Endothelial cell of umbilical vein (primary cell): ENCODE measurements at regions not wholly inside any gene's neighbourhood (a gene's known extent, or its start where the extent isn't known, plus 50 kb on each side); places are given as distances from the start of the nearest gene placed in this dataset.

Source experiments
- BruUV-seq: library from RNA; stranded (reverse); fragments of 400-500 nt; replicated peaks from 2 replicates; lab custom pipeline; 2021; lab: Mats Ljungman, UMichigan
- CTCF ChIA-PET: fragments of 300-600, 350-600 bp; sonication (Branson Sonifier 250); formaldehyde crosslinking; loops from one replicate; lab custom pipeline; 2021; ENCODE audit warnings: antibody characterized with exemption, inconsistent platforms; lab: Charles Lee
- POLR2A ChIA-PET: fragments of 300-600, 350-600 bp; sonication (Branson Sonifier 250); formaldehyde crosslinking; loops from one replicate; lab custom pipeline; 2021; ENCODE audit warnings: antibody characterized with exemption, inconsistent platforms; lab: Charles Lee
- DNase-seq: peaks from one replicate; pipeline ENCODE4 v3.0.0-alpha.2; 2011; ENCODE audit warnings: low read depth, low spot score
- FAIRE-seq: peaks from 2 replicates; lab custom pipeline; 2011; peaks lifted over from hg19 to GRCh38; lab: Jason Lieb, UNC
- H2AFZ ChIP-seq: 2 replicates; pipeline ENCODE4 v1.6.0; 2012; ENCODE audit warnings: low read depth, low read length, control low read depth, inconsistent platforms
- H3K27ac ChIP-seq: 2 replicates; pipeline ENCODE4 v1.5.1; 2011; ENCODE audit warnings: low read depth, mild to moderate bottlenecking, control low read depth, low read length, moderate library complexity; ENCODE audit not compliant: insufficient read depth
- H3K27me3 ChIP-seq, 2 experiments: 2 replicates each; pipeline versions ENCODE4 v1.6.0 to v1.6.1; 2011; ENCODE audit warnings: low read length in 2 of 2, mixed read lengths in 1 of 2; ENCODE audit not compliant: control insufficient read depth in 2 of 2, insufficient read depth in 2 of 2
- H3K36me3 ChIP-seq, 2 experiments: 2 replicates in 1 of 2; 3 replicates in 1 of 2; pipeline ENCODE4 v1.5.1; 2011; ENCODE audit warnings: low read length in 2 of 2, mild to moderate bottlenecking in 1 of 2, moderate library complexity in 1 of 2; ENCODE audit not compliant: control insufficient read depth in 2 of 2, insufficient read depth in 2 of 2; ENCODE audit errors: extremely low read depth in 1 of 2
- H3K4me1 ChIP-seq: 3 replicates; pipeline ENCODE4 v1.5.1; 2011; ENCODE audit warnings: mild to moderate bottlenecking, low read length; ENCODE audit not compliant: control insufficient read depth, insufficient read depth; ENCODE audit errors: extremely low read depth
- H3K4me2 ChIP-seq: 2 replicates; pipeline ENCODE4 v1.6.1; 2011; ENCODE audit warnings: low read length, control low read depth, mixed read lengths; ENCODE audit not compliant: insufficient read depth
- H3K4me3 ChIP-seq, 3 experiments: fragments of 200-600 bp in 1 of 3; sonication (generic), shearing (Covaris generic) in 1 of 3; replicated peaks in 1 of 3; 2 replicates each; pipeline ENCODE4 v1.5.1; 2011 to 2016; ENCODE audit warnings: control low read depth in 3 of 3, low read length in 3 of 3, mild to moderate bottlenecking in 2 of 3, inconsistent platforms in 1 of 3, low read depth in 1 of 3, moderate library complexity in 1 of 3; ENCODE audit not compliant: insufficient read depth in 1 of 3
- H3K79me2 ChIP-seq: 2 replicates; pipeline ENCODE4 v1.6.0; 2012; ENCODE audit warnings: low read length, inconsistent platforms; ENCODE audit not compliant: control insufficient read depth, insufficient read depth
- H3K9ac ChIP-seq: replicated peaks from 2 replicates; pipeline ENCODE3; 2011; ENCODE audit warnings: low read length, control low read depth; ENCODE audit not compliant: insufficient read depth; ENCODE audit errors: extremely low read depth
- H3K9me1 ChIP-seq: replicated peaks from 3 replicates; pipeline ENCODE4 v1.6.0; 2011; ENCODE audit warnings: mild to moderate bottlenecking, low read length; ENCODE audit not compliant: control insufficient read depth, insufficient read depth; ENCODE audit errors: extremely low read depth
- H3K9me3 ChIP-seq: replicated peaks from 2 replicates; pipeline ENCODE4 v1.5.1; 2012; ENCODE audit warnings: low read length, inconsistent platforms; ENCODE audit not compliant: control insufficient read depth, insufficient read depth
- H4K20me1 ChIP-seq: replicated peaks from 2 replicates; pipeline ENCODE3; 2011; ENCODE audit warnings: mild to moderate bottlenecking, low read length; ENCODE audit not compliant: control insufficient read depth, insufficient read depth; ENCODE audit errors: extremely low read depth
- EZH2 ChIP-seq: IDR thresholded peaks from 2 replicates; pipeline ENCODE4 v1.6.1; 2012; ENCODE audit warnings: borderline replicate concordance, low read depth, mild to moderate bottlenecking, moderate library complexity, low read length, inconsistent platforms; ENCODE audit not compliant: severe bottlenecking
- GATA2 ChIP-seq: IDR thresholded peaks from 2 replicates; pipeline ENCODE4 v1.7.0; 2011; ENCODE audit warnings: low read depth, mild to moderate bottlenecking, moderate library complexity, mixed read lengths, low read length; ENCODE audit not compliant: insufficient read length, insufficient read depth
- dilution Hi-C: fragments of 300-500 bp; cut with MboI; formaldehyde crosslinking; loops from one replicate; pipeline ENCODE4 v1.15.0; 2019; ENCODE audit warnings: low sequenced_read_pairs; ENCODE audit not compliant: extremely low pct_ligation_motif_present
- intact Hi-C: fragments of 100-400 bp; cut with micrococcal nuclease; formaldehyde crosslinking; loops from one replicate; pipeline ENCODE4 v1.10.0; 2022
- TF ChIP-seq, protein P1 (sequence below), 2 donors: IDR thresholded peaks; 1 replicate in 1 of 2; 2 replicates in 1 of 2; pipeline ENCODE4 v1.5.1; 2011; ENCODE audit warnings: low read length in 2 of 2, mild to moderate bottlenecking in 2 of 2, moderate library complexity in 2 of 2, control low read depth in 1 of 2, inconsistent platforms in 1 of 2, low read depth in 1 of 2; ENCODE audit not compliant: insufficient read depth in 1 of 2; ENCODE audit errors: extremely low read depth in 1 of 2

DNA sequence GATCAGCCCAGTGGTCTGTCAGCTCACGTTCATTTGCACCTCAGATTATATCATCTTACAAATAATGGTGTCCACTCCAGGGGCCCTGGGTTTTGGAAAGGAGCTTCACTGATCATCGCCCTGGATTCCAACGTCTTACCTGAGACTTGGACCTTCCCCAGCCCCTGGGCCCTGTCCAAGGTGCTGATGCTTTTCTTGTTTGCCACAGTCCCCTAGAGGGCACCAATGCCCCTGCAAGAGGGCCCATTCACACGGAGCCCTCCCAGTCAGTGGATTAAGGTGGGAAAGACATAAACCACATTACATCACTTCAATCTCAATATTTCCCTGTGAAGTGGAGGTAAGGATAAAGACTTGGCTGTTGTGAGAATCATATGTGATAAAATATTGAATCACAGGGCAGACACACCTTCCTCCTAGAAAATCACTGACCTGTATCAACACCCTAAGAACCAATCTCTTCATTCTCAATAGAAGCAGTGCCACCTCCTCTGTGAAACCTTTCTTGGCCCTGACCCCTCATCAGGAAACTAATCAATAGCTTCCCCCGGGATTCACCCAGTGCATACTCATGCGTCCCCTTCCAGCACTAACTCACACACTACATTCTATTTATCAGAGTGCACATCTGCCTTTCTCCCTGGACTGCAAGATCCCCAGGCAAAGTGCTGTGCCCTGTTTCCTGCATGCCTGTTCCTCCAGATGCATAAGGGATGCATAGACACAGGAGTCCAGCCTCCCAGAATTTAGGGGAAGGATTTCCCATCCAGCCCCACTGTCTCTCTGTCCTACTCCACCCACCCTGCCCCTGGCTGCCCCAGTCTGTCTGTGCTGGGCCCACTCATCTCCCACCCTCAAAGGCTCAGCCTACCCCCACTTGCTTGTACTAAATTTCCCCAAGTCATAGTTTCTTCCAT is 167.0 kb downstream of the BUD13 start:
- peak; percentile 60 for DNase-seq
- CTCF ChIA-PET = interaction anchor here (0.6 to 1.6 kb wide), 5 partner anchors 47 to 92 kb away, joined by 3 to 6 read pairs (median 4); no protein-coding TSS in a partner anchor
- Histone ChIP-seq H4K20me1 (no peaks in the 10 kb centered on the region), H3K79me2 (no peaks in the 10 kb centered on the region), H3K9ac (no peak overlapping the region), H3K9me3 (no peaks in the 10 kb centered on the region), H3K4me2 (no peak overlapping the region), H3K27me3 (no peaks in the 10 kb centered on the region), H3K4me3 (no peak overlapping the region), H3K9me1 (no peaks in the 10 kb centered on the region), H2AFZ (no peak overlapping the region), H3K4me1 (peaks cover 15% of the 10 kb centered on the region), H3K27ac (no peak overlapping the region), H3K36me3 (no peaks in the 10 kb centered on the region)
- BruUV-seq = no TSS peak
- FAIRE-seq = peak; percentile 70
- TF ChIP-seq GATA2 (no peak), EZH2 (no peak)
- TF ChIP-seq, protein P1, sequence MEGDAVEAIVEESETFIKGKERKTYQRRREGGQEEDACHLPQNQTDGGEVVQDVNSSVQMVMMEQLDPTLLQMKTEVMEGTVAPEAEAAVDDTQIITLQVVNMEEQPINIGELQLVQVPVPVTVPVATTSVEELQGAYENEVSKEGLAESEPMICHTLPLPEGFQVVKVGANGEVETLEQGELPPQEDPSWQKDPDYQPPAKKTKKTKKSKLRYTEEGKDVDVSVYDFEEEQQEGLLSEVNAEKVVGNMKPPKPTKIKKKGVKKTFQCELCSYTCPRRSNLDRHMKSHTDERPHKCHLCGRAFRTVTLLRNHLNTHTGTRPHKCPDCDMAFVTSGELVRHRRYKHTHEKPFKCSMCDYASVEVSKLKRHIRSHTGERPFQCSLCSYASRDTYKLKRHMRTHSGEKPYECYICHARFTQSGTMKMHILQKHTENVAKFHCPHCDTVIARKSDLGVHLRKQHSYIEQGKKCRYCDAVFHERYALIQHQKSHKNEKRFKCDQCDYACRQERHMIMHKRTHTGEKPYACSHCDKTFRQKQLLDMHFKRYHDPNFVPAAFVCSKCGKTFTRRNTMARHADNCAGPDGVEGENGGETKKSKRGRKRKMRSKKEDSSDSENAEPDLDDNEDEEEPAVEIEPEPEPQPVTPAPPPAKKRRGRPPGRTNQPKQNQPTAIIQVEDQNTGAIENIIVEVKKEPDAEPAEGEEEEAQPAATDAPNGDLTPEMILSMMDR (IDR thresholded peaks at IDR 0.05; ENCODE audit: extremely low read depth in 1 of 2, insufficient read depth in 1 of 2, low read depth in 1 of 2, low read length in 2 of 2) = peak; percentile 57 to 70
- intact Hi-C loops = loop anchor here (1.0 kb wide), 1 partner anchor 92 kb away; no protein-coding TSS in a partner anchor
- POLR2A ChIA-PET = no interaction called here
- dilution Hi-C loops = no loop called here
